Erythroblast (primary cell): ENCODE measurements at regions not wholly inside any gene's neighbourhood (a gene's known extent, or its start where the extent isn't known, plus 50 kb on each side); places are given as distances from the start of the nearest gene placed in this dataset.

Experiments used
- GATA1 ChIP-seq: IDR thresholded peaks from 2 replicates; pipeline ENCODE4 v1.6.1; 2011; ENCODE audit warnings: low read depth, mild to moderate bottlenecking, control low read depth, low read length, moderate library complexity
- POLR2A ChIP-seq: IDR thresholded peaks from 2 replicates; pipeline ENCODE4 v1.6.1; 2011; ENCODE audit warnings: mild to moderate bottlenecking, low read length

- TF ChIP-seq POLR2A (no peak), GATA1 (no peak)
These were observed 219.0 kb upstream of the NRG3 start for GRCh38 chr10:81655986-81656385.
